ENCODE measurements at regions not wholly inside any gene's neighbourhood (a gene's known extent, or its start where the extent isn't known, plus 50 kb on each side); places are given as distances from the start of the nearest gene placed in this dataset.

GRCh38 chr15:77540312-77541060 is 92.2 kb downstream of the LINGO1 start:
- DNase-seq (ENCODE audit: low read depth in 2 of 2) = no peak

GRCh38 chr15:77538793-77539497 is 93.8 kb downstream of the LINGO1 start:
- no peak for DNase-seq (ENCODE audit: low read depth in 2 of 2)

GRCh38 chr15:77538027-77538451 is 94.7 kb downstream of the LINGO1 start:
- DNase-seq (ENCODE audit: low read depth in 2 of 2) = no peak

GRCh38 chr15:77537006-77537405 is 95.7 kb downstream of the LINGO1 start:
- no peak for DNase-seq (ENCODE audit: low read depth in 2 of 2)

- no peak for DNase-seq (ENCODE audit: low read depth in 2 of 2)
Observed at GRCh38 chr15:77535845-77536244, 96.9 kb downstream of the LINGO1 start.

Data from stimulated activated CD8-positive, alpha-beta memory T cell treated with anti-CD3 and anti-CD28 coated beads, Interleukin-7, amount 100 ng/mL, for 4 hours (primary cell).